Fibroblast of lung (primary cell): ENCODE measurements at regions not wholly inside any gene's neighbourhood (a gene's known extent, or its start where the extent isn't known, plus 50 kb on each side); places are given as distances from the start of the nearest gene placed in this dataset.

Source experiments
- CTCF ChIP-seq, 2 donors: IDR thresholded peaks in 1 of 2; conservative IDR thresholded peaks in 1 of 2; 1 replicate in 1 of 2; 2 replicates in 1 of 2; pipeline ENCODE4 v1.5.1; 2011 to 2012; ENCODE audit warnings: low read length in 2 of 2, control low read depth in 1 of 2, inconsistent platforms in 1 of 2, low read depth in 1 of 2, mild to moderate bottlenecking in 1 of 2
- EZH2 ChIP-seq: IDR thresholded peaks from 2 replicates; pipeline ENCODE4 v1.5.1; 2012; ENCODE audit warnings: low read length, control low read depth, mild to moderate bottlenecking; ENCODE audit errors: missing control alignments

GRCh38 chr21:20026543-20026942 is 971.7 kb upstream of the NCAM2 start:
- TF ChIP-seq CTCF (conservative IDR thresholded peaks at IDR 0.05 in 1 of 2, IDR thresholded peaks at IDR 0.05 in 1 of 2; ENCODE audit: low read depth in 1 of 2, low read length in 2 of 2) (no peak), EZH2 (no peak)
